GM21723 (cell line): ENCODE measurements at regions not wholly inside any gene's neighbourhood (a gene's known extent, or its start where the extent isn't known, plus 50 kb on each side); places are given as distances from the start of the nearest gene placed in this dataset.

Experiments
- ATAC-seq: cut with Tn5 transposase; IDR thresholded peaks from one replicate; pipeline ENCODE4 v1.9.1; 2021; ENCODE audit warnings: mild to moderate bottlenecking, moderate library complexity; ENCODE audit not compliant: unreplicated experiment

DNA sequence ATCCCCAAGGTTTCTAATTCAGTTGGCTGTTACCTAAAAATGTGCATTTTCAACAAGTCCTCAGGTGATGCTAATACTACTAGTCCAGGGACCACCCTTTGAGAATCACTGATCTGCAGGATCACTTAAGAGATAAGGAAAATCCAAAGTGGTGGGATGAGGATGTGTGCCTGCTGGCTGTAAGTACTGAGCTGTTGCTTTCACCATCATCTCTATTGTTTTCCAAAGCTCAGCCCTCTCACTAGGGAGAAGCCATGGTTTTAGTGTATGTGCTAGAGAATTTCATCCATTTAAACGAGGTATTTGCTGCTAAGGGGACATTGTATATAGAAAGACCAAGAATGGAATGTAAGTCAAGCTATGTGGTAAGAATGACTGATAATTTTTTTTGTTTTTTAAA lies 202.3 kb downstream of the KIF21A start:
- no peak for ATAC-seq

GRCh38 chr12:39239490-39240486 lies 203.1 kb downstream of the KIF21A start:
- no peak for ATAC-seq

DNA sequence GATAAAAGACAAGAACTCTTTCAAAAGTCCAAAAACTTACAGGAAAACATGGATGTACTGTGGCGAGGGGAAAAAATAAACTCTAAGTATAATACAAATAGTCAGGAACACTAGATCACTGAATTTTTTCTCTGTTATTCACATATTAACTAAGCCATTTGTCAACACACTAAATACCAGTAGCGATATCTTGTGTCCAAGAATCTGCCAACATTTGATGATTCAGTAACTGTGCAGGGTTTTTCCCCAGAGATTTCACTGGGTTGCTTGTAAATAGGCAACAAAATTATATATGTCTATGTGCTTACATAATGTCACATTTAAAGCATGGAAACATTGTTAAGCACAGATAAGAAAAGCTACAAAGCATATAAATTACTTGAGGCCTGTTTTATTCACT lies 205.9 kb downstream of the KIF21A start:
- ATAC-seq: no peak

DNA sequence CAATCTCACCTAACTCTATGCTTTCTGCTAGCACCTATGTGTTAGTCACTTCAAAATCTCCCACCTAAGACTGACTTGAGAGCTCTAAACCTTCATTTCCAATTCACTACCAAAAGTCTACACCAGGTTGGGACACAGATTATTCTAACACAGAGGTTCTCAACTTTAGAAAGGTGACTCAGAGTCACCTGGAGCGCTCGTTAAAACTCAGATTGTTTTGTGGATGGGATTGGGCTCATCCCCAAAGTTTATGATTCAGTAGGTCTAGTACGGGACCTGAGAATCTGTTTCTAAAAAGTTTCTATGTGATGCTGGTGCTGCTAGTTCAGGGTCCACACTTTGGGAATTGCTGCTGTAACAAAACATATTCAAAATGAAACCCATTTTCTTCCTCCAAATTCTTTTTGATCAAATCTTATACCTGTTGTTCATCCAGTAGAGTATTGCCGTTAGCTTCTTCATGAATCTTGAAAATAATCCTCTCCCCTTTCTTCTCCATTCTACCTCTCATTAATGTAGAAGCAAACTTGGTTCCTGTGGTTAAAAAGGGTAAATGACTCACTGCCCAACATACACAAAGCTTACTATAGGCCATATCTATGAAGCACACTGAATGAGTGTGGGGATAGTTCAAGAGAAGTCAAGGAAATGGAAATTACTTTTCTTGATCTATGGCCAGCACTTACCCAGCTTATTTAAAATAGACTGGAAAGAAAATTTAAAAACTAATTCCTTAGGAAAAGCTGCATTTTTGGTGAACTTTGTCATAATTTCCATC lies 206.7 kb downstream of the KIF21A start:
- ATAC-seq: no peak

- ATAC-seq: no peak
Observed at GRCh38 chr12:39230086-39230485, 212.8 kb downstream of the KIF21A start.

DNA sequence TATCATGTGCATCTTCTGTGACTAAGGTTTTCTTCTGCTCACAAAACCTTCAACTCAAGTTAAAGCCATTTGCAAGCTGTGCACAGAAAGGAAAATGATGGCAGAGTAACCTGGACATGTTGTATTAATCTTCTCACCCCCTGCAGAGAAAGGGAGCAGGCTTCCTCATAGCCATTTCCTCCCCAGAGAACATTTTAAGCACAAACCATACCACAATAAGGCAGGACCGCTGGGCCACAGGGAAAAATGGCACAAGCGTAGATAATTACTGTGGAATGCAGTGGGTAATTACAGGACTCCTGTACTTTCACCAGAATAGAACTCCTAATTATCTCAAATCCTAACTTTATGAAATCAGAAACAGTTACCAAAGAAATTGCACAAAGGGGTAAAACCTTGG lies 215.7 kb downstream of the KIF21A start:
- no peak for ATAC-seq

- no peak for ATAC-seq
Observed at GRCh38 chr12:39224971-39225370, 217.9 kb downstream of the KIF21A start.

DNA sequence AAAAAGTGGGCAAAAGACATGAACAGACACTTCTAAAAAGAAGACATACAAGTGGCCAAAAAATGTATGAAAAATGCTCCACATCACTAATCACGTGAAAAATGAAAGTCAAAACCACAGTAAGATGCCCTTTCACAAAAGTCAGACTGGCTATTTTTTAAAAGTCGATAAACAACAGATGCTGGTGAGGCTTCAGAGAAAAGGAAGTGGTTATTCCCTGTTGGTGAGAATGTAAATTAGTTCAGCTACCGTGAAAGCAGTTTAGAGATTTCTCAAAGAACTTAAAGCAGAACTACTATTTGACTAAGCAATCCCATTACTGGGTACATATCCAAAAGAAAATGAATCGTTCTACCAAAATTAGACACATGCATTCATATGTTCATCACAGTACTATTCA lies 237.0 kb downstream of the KIF21A start:
- ATAC-seq: no peak

GRCh38 chr12:39199351-39199750 lies 243.6 kb downstream of the KIF21A start:
- ATAC-seq: no peak

DNA sequence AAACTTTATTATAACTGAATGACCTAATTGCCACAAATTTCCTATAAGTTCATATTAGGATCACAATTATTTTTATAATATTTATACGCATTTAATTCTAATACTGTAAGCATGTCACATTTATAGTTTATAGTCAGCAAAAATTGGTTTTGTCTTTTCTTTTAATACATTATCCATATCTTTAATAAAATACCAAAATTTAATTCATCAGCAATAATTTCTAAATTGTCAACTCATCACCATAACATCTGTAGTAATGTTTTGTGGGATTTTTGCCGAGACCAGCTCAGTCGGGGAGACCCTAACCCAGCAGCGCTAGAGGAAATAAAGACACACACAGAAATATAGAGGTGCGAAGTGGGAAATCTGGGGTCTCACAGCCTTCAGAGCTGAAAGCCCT lies 254.2 kb downstream of the KIF21A start:
- ATAC-seq: no peak

GRCh38 chr12:39186744-39187143 lies 256.2 kb downstream of the KIF21A start:
- ATAC-seq: no peak

- no peak for ATAC-seq
Observed at GRCh38 chr12:39178837-39179236, 264.1 kb downstream of the KIF21A start.

DNA sequence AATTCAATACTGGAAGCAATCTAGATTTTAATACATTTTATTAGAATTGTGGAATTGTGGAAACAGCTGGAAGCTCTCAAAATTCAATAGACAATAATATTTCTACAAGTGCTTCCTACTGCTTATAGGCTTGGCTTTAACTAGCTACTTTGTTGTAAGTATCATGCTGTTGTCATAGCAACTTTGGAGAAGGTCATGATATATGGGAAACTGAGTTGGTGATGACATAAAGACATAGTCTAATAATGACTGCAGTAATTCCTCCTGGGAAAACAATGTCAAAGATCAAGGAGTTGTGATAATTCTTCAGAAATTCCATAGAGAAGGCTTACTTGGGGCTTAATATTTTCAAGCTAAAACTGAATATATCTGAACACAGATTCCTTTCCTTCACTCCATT lies 266.6 kb downstream of the KIF21A start:
- ATAC-seq: no peak

DNA sequence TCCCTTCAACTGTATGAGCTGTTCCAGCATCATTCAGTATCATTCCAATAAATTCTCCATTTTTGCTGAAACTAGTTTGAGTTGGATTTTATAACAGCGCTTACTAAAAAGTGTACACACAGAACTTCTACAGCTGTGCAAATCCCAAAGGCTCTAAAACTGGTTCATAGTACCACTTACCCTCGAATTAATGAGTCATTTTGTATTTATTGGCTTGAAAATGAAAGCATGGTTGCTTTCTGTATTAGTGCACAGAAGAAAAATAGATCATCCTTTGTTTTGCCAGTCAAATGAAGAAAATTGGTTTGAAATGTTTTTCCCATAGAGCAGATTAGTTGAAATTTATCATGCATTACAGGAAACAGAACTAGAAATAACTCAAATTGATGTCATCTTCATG lies 268.3 kb upstream of the CPNE8 start:
- no peak for ATAC-seq

GRCh38 chr12:39165338-39165737 lies 259.9 kb upstream of the CPNE8 start:
- ATAC-seq: no peak

DNA sequence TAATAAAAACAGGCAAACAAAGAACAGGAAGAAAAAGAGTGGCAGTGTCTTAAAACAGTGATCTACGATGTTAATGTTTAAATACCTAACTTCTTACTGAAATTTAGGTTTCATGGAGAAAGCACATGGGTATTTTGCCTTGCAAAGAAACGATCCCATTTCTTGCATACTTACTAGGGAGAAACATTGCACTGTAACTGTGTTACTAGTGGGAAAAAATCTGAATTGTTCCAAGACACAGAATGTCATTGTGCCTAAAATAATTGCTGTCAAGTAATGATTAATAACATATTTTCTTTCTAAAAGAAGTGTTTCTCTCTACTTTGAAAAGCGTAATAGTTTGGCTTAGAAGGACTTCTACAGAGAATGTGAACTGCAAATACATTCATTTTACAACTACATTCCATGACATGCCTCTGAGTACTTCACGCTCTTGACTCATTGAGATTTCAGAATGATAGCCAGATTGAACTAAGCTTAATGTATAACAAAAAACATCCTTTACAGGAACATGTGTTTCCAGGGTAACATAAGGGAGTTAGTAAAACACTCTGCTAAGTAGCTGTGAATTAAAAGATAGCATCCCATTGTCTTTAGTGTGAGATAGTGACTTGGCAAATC lies 256.2 kb upstream of the CPNE8 start:
- ATAC-seq: no peak

GRCh38 chr12:39157696-39158342 lies 252.4 kb upstream of the CPNE8 start:
- no peak for ATAC-seq

DNA sequence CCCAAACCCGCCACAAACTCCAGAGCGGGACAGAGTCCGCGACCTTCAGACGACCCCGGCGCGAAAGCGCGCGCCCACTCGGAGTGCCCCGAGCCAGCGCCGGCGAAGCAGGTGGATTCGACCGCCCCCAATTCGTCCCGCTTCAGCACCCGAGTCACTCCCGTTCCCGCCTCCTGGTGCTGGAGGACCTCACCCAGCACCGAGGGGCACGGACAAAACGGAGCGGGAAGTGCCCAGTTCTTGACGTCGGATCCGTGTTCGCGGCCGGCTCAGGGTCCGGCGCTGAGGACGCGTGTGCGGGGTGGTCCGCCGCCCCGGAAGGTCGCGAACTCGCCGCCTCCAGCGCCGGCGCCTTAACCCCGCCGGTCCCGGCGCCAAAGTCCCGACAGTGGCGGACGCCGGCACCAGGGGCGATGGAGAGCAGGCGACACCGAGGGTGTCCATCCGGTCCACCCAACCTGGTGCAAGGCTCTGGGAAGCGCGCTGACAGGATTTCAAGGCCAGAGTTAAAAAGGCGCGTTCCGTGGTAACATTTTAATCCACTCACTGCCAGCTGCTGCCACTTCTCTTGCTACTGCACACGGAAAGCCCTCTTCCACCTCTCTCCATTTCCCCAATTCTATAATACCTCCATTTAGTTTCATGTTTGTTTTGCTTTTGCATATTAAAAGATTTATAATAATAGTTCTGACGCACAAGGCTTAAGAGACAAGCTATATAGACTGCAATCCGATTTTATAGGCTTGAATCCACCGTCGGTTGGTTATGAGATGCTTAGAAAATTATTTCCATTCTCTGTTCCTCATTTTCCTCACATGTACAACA lies 240.0 kb upstream of the CPNE8 start:
- ATAC-seq: no peak

- ATAC-seq: no peak
Observed at GRCh38 chr12:39144613-39145061, 239.2 kb upstream of the CPNE8 start.

DNA sequence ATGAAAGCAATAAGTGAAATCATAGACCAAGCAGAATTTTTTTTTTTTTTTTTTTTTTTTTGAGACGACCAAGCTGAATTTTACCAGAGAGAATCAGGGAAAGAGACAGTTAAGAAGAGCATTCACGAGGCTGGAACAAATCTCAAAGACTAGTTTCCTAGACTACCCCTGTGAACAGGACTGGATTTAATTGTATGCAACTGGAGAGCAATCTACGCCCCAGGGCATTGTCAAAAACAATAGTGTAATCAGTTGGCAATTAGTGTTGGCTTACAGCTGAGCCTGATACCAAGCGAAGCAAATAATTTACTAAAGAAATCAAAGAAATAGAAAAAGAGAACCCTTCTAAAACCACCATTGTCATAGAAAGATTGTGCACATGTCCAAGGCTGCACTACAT lies 232.9 kb upstream of the CPNE8 start:
- ATAC-seq: no peak
